Smooth muscle cell (in vitro differentiated cells): ENCODE measurements at regions not wholly inside any gene's neighbourhood (a gene's known extent, or its start where the extent isn't known, plus 50 kb on each side); places are given as distances from the start of the nearest gene placed in this dataset.

Experiments
- DNase-seq: peaks from one replicate; lab custom pipeline; 2025; ENCODE audit not compliant: unreplicated experiment; lab: John Stamatoyannopoulos, UW
- H2AFZ ChIP-seq: fragments of 200-600 bp; sonication (generic); 2 replicates; pipeline ENCODE4 v1.6.0; 2016; ENCODE audit warnings: antibody characterized with exemption, low read depth, mild to moderate bottlenecking
- H3F3A ChIP-seq: fragments of 200-600 bp; sonication (generic); 2 replicates; pipeline ENCODE4 v1.6.0; 2017; ENCODE audit warnings: antibody characterized with exemption, low read depth
- H3K27ac ChIP-seq: fragments of 200-600 bp; sonication (generic); 2 replicates; pipeline ENCODE4 v1.5.1; 2016; ENCODE audit warnings: low read depth, mild to moderate bottlenecking
- H3K27me3 ChIP-seq: fragments of 200-600 bp; sonication (generic); 2 replicates; pipeline ENCODE4 v1.6.1; 2016; ENCODE audit warnings: low read depth, mild to moderate bottlenecking
- H3K36me3 ChIP-seq: fragments of 200-600 bp; sonication (generic); 2 replicates; pipeline ENCODE4 v1.5.1; 2016; ENCODE audit warnings: low read depth
- H3K4me1 ChIP-seq: fragments of 200-600 bp; sonication (generic); 2 replicates; pipeline ENCODE4 v1.5.1; 2016; ENCODE audit warnings: low read depth
- H3K4me2 ChIP-seq: fragments of 200-600 bp; sonication (generic); 2 replicates; pipeline ENCODE4 v1.6.0; 2016; ENCODE audit warnings: mild to moderate bottlenecking
- H3K4me3 ChIP-seq: fragments of 200-600 bp; sonication (generic); 2 replicates; pipeline ENCODE4 v1.5.1; 2016; ENCODE audit warnings: mild to moderate bottlenecking
- H3K79me2 ChIP-seq: fragments of 200-600 bp; sonication (generic); 2 replicates; pipeline ENCODE4 v1.6.0; 2016; ENCODE audit warnings: low read depth, mild to moderate bottlenecking
- H3K9ac ChIP-seq: fragments of 200-600 bp; sonication (generic); 2 replicates; pipeline ENCODE4 v1.6.0; 2016; ENCODE audit warnings: low read depth
- H3K9me3 ChIP-seq: fragments of 200-600 bp; sonication (generic); replicated peaks from 2 replicates; pipeline ENCODE4 v1.5.1; 2016; ENCODE audit warnings: low read depth
- H4K20me1 ChIP-seq: fragments of 200-600 bp; sonication (generic); 2 replicates; pipeline ENCODE4 v1.6.0; 2016; ENCODE audit warnings: low read depth
- WGBS: methylation state at CpG from one replicate; pipeline ENCODE4 v1.1.7; 2016; ENCODE audit warnings: low lambda C conversion rate; 5-methylcytosine and 5-hydroxymethylcytosine counted together
- TF ChIP-seq, protein P1 (sequence below): fragments of 200-600 bp; sonication (generic); IDR thresholded peaks from 2 replicates; pipeline ENCODE4 v1.5.1; 2017; ENCODE audit warnings: borderline replicate concordance, mild to moderate bottlenecking, antibody characterized with exemption; ENCODE audit not compliant: insufficient read depth, poor library complexity, severe bottlenecking

DNA sequence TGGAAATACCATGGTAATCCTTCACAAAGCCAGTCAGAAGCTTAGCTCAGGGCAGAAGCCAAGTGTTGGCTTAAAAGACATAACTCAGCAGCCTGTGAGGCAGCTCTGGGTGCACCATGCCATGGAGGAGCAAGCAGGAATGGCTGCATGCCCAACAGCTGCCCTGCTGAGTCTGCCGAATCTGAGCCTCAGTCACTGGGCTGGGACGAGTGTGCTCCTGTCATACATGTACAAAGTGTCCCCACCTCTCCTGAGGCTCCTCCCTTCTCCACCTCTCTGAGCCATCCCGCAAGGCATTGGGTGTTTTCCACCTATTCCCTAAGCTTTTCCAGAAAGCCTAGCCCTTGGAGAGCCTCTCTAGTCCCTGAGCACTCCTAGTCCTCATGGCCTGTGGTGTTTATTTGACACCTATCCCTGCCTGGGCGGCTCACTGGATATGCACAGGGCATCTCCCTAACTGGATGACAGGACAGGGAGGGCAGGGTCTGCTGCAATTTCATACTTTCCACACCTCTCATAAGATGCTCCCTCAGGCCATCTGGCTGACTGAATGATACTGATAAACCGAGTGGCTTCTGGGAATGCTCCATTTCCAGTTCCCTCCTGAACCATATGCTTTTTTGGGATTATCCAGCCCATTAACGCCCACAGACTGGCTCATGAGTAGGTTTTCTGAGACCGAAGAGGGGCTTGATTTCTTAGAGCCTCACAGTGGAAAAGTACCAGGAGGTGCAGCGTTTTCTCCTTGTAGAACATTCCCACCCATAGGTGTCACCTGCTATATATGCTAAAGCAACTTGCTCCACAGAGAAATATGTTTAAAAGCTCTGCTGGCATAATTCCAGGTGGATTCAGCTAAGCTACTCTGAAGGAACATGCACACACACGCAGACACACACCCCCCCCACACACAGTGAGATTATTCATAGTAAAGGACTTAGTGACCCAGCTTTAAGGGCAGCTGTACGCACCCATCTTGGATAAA is 199.3 kb downstream of the SNX10 start:
- TF ChIP-seq, protein P1, sequence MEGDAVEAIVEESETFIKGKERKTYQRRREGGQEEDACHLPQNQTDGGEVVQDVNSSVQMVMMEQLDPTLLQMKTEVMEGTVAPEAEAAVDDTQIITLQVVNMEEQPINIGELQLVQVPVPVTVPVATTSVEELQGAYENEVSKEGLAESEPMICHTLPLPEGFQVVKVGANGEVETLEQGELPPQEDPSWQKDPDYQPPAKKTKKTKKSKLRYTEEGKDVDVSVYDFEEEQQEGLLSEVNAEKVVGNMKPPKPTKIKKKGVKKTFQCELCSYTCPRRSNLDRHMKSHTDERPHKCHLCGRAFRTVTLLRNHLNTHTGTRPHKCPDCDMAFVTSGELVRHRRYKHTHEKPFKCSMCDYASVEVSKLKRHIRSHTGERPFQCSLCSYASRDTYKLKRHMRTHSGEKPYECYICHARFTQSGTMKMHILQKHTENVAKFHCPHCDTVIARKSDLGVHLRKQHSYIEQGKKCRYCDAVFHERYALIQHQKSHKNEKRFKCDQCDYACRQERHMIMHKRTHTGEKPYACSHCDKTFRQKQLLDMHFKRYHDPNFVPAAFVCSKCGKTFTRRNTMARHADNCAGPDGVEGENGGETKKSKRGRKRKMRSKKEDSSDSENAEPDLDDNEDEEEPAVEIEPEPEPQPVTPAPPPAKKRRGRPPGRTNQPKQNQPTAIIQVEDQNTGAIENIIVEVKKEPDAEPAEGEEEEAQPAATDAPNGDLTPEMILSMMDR: no peak
- Histone ChIP-seq H3K9me3 (no peaks in the 10 kb centered on the region), H3K9ac (no peak overlapping the region), H3K27me3 (no peaks in the 10 kb centered on the region), H3K27ac (peak overlapping the region; percentile 3), H3K4me3 (no peak overlapping the region), H3K4me2 (peak overlapping the region; percentile 47), H3K79me2 (no peaks in the 10 kb centered on the region), H2AFZ (no peak overlapping the region), H3K4me1 (peaks cover 9% of the 10 kb centered on the region), H4K20me1 (no peaks in the 10 kb centered on the region), H3F3A (peaks cover 9% of the 10 kb centered on the region), H3K36me3 (no peaks in the 10 kb centered on the region)
- DNase-seq: peak; percentile 43
- WGBS: 35% methylated on average over 10 of the region's 10 CpGs

DNA sequence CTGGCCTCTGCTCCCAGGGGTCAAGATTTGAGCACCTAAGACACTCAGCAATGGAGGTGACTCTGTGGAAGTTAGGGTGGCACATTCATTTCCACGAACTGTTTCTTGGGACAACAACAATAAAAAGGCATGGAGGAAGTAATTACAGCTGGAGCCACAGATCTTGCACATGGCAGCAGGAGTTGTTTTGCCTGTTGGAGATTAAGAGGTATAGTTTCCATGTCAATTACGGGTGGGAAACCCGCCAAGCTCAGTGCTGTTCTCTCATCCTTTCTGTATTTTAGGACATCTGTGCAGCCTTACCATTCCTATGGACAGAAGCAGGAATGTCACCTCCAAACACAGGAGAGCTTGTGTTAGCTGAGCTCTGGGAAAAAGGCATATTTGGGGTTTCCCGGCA is 201.2 kb downstream of the SNX10 start:
- Histone ChIP-seq H3K9me3 (no peaks in the 10 kb centered on the region), H3K36me3 (no peaks in the 10 kb centered on the region), H2AFZ (no peak overlapping the region), H4K20me1 (no peaks in the 10 kb centered on the region), H3K79me2 (no peaks in the 10 kb centered on the region), H3K27me3 (no peaks in the 10 kb centered on the region), H3K4me1 (peaks cover 9% of the 10 kb centered on the region), H3K4me3 (no peak overlapping the region), H3K4me2 (no peak overlapping the region), H3K27ac (no peak overlapping the region), H3F3A (peaks cover 9% of the 10 kb centered on the region), H3K9ac (no peak overlapping the region)
- TF ChIP-seq, protein P1: no peak
- DNase-seq: no peak
- 90% methylated on average over 4 of the region's 4 CpGs for WGBS

DNA sequence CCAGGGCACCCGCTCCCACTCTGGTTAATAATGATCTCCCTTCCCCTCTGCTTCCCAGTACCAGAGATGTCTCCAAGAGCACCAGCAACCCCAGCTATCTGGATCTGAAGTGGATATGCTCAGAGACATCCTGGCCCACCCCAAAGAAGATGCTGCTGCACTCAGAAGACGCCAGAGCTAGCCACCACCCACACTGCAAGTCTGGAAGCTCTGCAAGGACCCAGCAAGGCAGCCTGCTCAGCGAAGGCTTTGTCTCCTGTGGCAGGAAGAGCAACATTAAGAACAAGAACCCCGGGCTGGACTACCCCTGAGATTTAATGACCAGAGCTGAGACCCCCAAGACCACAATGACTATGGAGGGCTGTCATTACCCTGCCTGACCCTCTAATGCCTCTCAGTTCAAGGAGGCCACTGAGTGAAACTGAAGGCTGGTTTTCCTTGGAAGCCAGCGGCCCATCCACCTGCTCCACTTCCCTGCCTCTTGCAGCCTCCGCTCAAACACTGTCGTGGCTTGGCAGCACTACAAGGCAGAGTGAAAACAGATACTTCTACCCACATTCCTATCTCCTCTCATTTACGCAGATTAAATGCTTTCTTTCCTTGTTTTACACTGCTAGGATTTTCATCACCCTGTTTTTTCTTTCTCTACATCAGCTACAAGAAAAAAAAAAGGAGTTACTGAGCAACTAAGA is 202.2 kb downstream of the SNX10 start:
- H3K4me3 ChIP-seq: no peak overlapping the region
- peaks cover 9% of the 10 kb centered on the region for H3F3A ChIP-seq
- no peak for DNase-seq
- no peak overlapping the region for H3K4me2 ChIP-seq
- WGBS: 81% methylated on average over 8 of the region's 8 CpGs
- H3K27me3 ChIP-seq: no peaks in the 10 kb centered on the region
- peaks cover 16% of the 10 kb centered on the region for H3K4me1 ChIP-seq
- H3K79me2 ChIP-seq: no peaks in the 10 kb centered on the region
- no peaks in the 10 kb centered on the region for H3K9me3 ChIP-seq
- H3K9ac ChIP-seq: no peak overlapping the region
- no peaks in the 10 kb centered on the region for H4K20me1 ChIP-seq
- no peak overlapping the region for H2AFZ ChIP-seq
- no peaks in the 10 kb centered on the region for H3K36me3 ChIP-seq
- no peak overlapping the region for H3K27ac ChIP-seq
- TF ChIP-seq, protein P1: no peak
